Nephron progenitor cell (in vitro differentiated cells): ENCODE measurements at regions not wholly inside any gene's neighbourhood (a gene's known extent, or its start where the extent isn't known, plus 50 kb on each side); places are given as distances from the start of the nearest gene placed in this dataset.

Experiments used
- DNase-seq: peaks from one replicate; pipeline ENCODE4 v3.0.0; 2021
- H3K27ac Mint-ChIP-seq: 2 replicates; pipeline ENCODE4 v1.8.0; 2021; ENCODE audit warnings: mild to moderate bottlenecking, moderate library complexity, mixed read lengths
- H3K27me3 Mint-ChIP-seq: 2 replicates; pipeline ENCODE4 v1.8.0; 2021; ENCODE audit warnings: mild to moderate bottlenecking, low read depth, mixed read lengths; ENCODE audit not compliant: poor library complexity
- H3K36me3 Mint-ChIP-seq: 2 replicates; pipeline ENCODE4 v1.8.0; 2021; ENCODE audit warnings: low read depth, mixed read lengths
- H3K4me1 Mint-ChIP-seq: 2 replicates; pipeline ENCODE4 v1.8.0; 2021; ENCODE audit warnings: mixed read lengths
- H3K4me3 Mint-ChIP-seq: 2 replicates; pipeline ENCODE4 v1.8.0; 2021; ENCODE audit warnings: mild to moderate bottlenecking, moderate library complexity, mixed read lengths
- H3K9me3 Mint-ChIP-seq: 2 replicates; pipeline ENCODE4 v1.8.0; 2021; ENCODE audit warnings: mild to moderate bottlenecking, moderate library complexity, mixed read lengths
- TF ChIP-seq, protein P1 (sequence below): fragments of 200-600 bp; sonication (generic); IDR thresholded peaks from 2 replicates; pipeline ENCODE4 v1.5.0; 2021; ENCODE audit warnings: antibody characterized with exemption

DNA sequence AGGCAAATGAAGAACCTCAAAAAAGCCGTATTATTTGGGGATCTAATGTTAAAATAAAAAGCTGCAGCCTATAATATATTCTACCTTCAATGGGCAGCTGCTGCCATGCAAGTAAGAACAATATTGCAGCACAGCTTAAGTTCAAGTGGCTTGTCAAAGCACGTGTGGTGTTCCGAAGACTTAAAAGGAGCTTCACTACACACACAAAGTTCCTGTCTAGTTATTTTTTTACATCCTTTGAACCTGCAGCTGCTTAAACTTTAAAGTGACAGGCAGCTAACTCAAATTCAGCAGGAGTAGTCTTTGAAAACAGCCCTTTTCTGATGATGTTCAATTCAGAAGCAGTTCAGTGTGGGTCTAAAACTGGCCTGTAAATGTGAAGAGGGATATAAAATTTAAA, 85.8 kb upstream of the XIRP2 start:
- Mint-ChIP-seq H3K36me3 (no peaks in the 10 kb centered on the region), H3K4me3 (no peak overlapping the region), H3K27me3 (peaks cover 2% of the 10 kb centered on the region), H3K4me1 (peaks cover 15% of the 10 kb centered on the region), H3K9me3 (no peaks in the 10 kb centered on the region), H3K27ac (no peak overlapping the region)
- DNase-seq = no peak
- TF ChIP-seq, protein P1, sequence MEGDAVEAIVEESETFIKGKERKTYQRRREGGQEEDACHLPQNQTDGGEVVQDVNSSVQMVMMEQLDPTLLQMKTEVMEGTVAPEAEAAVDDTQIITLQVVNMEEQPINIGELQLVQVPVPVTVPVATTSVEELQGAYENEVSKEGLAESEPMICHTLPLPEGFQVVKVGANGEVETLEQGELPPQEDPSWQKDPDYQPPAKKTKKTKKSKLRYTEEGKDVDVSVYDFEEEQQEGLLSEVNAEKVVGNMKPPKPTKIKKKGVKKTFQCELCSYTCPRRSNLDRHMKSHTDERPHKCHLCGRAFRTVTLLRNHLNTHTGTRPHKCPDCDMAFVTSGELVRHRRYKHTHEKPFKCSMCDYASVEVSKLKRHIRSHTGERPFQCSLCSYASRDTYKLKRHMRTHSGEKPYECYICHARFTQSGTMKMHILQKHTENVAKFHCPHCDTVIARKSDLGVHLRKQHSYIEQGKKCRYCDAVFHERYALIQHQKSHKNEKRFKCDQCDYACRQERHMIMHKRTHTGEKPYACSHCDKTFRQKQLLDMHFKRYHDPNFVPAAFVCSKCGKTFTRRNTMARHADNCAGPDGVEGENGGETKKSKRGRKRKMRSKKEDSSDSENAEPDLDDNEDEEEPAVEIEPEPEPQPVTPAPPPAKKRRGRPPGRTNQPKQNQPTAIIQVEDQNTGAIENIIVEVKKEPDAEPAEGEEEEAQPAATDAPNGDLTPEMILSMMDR = no peak

DNA sequence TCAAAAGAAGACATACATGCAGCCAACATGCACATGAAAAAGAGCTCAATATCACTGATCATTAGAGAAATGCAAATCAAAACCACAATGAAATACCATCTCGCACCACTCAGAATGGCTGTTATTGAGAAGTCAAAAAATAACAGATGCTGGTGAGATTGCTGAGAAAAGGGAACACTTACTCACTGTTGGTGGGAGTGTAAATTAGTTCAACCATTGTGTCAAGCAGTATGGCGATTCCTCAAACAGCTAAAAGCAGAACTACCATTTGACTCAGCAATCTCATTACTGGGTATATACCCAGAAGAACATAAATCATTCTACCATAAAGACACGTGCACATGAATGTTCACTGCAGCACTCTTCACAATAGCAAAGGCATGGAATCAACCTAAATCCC, 95.5 kb upstream of the XIRP2 start:
- TF ChIP-seq, protein P1 = no peak
- peaks cover 23% of the 10 kb centered on the region for H3K9me3 Mint-ChIP-seq
- no peaks in the 10 kb centered on the region for H3K27me3 Mint-ChIP-seq
- no peak overlapping the region for H3K4me3 Mint-ChIP-seq
- H3K36me3 Mint-ChIP-seq = no peaks in the 10 kb centered on the region
- H3K27ac Mint-ChIP-seq = no peak overlapping the region
- no peak for DNase-seq
- H3K4me1 Mint-ChIP-seq = no peaks in the 10 kb centered on the region

DNA sequence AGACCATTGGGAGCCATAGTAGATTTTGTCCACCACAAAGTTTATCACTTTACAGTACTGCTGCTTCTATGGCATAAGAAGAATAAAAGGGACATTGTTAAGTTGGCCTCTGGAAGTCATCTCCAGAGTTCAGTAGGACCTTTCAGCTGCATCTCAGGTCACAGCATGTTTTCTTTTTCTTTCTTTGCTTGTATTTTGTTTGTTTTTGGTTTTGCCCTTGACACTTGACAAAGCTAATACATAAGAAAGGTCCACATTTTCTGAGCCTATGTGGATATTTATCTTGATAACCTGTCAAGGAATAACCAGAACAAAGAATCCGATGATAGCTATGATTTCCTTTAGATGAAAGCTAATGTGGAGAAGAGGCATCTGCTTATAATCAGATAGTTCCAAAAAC, 101.6 kb upstream of the XIRP2 start:
- peaks cover 13% of the 10 kb centered on the region for H3K4me1 Mint-ChIP-seq
- TF ChIP-seq, protein P1 = no peak
- no peak overlapping the region for H3K4me3 Mint-ChIP-seq
- H3K27ac Mint-ChIP-seq = no peak overlapping the region
- H3K27me3 Mint-ChIP-seq = peaks cover 3% of the 10 kb centered on the region
- no peaks in the 10 kb centered on the region for H3K36me3 Mint-ChIP-seq
- DNase-seq = no peak
- H3K9me3 Mint-ChIP-seq = peaks cover 5% of the 10 kb centered on the region

DNA sequence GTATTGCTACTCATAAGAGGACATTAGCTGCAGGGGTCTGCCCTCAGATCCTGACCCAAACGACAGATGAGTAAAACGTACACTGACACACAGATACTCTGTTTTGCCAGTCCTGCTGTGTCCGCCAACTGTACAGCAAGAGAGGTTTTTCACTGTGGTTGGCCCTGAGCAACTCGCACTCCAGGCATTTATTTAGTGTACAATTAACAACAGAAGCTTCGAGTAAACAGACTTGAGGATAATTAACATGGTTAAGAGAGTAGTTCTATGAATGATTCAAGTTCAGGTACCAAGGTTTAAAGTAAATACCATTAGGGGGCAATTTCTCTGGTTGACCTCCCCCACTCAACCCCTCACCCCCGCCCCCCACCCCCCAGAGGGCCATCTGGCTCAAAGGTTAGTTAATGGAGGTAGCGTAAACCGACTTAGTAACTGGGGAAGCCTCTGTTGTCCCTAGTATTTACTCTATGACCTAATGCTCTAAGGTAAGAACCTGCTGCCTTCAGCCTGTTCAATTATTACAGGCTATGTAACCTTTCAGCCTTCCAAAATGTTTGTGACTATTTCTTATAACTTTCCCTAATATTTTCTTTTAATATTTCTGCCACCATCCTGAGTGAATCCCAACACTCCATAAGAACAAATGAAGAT, 103.9 kb upstream of the XIRP2 start:
- H3K36me3 Mint-ChIP-seq = no peaks in the 10 kb centered on the region
- TF ChIP-seq, protein P1 = no peak
- peaks cover 13% of the 10 kb centered on the region for H3K4me1 Mint-ChIP-seq
- no peak for DNase-seq
- no peak overlapping the region for H3K27ac Mint-ChIP-seq
- peaks cover 3% of the 10 kb centered on the region for H3K27me3 Mint-ChIP-seq
- H3K9me3 Mint-ChIP-seq = no peaks in the 10 kb centered on the region
- H3K4me3 Mint-ChIP-seq = no peak overlapping the region

DNA sequence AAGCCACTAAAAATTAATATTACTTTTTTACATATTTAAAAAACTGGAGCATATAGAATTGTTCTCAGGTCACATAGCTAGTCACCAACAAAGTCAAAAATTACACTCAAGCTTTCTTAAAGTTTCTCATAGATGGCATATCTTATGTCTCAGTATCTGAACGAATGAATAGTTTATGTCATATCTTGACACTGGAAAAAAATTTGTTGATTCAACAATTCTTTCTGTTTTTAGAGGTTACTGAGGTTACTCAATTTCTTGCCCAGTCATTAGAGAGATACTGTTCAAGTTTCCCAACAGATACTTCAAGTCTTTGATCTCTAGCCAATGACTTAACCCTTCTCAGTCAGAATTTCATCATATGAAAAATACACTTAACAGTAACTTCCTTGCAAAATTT, 113.1 kb upstream of the XIRP2 start:
- H3K9me3 Mint-ChIP-seq = no peaks in the 10 kb centered on the region

More for the DNA sequence above, 113.1 kb upstream of the XIRP2 start:
- no peak overlapping the region for H3K27ac Mint-ChIP-seq
- no peak overlapping the region for H3K4me3 Mint-ChIP-seq
- no peaks in the 10 kb centered on the region for H3K4me1 Mint-ChIP-seq
- TF ChIP-seq, protein P1 = no peak
- H3K36me3 Mint-ChIP-seq = no peaks in the 10 kb centered on the region
- H3K27me3 Mint-ChIP-seq = no peaks in the 10 kb centered on the region
- DNase-seq = no peak
